CD1c-positive myeloid dendritic cell (primary cell): ENCODE measurements at regions not wholly inside any gene's neighbourhood (a gene's known extent, or its start where the extent isn't known, plus 50 kb on each side); places are given as distances from the start of the nearest gene placed in this dataset.
"Not testable (repeated sequence)": the region's sequence is repeated elsewhere in the genome, so short reads cannot be mapped to it uniquely, and the experiment has no call there.

Experiments
- DNase-seq: peaks from one replicate; pipeline ENCODE4 v3.0.0-alpha.2; 2016; ENCODE audit errors: extremely low spot score

DNA sequence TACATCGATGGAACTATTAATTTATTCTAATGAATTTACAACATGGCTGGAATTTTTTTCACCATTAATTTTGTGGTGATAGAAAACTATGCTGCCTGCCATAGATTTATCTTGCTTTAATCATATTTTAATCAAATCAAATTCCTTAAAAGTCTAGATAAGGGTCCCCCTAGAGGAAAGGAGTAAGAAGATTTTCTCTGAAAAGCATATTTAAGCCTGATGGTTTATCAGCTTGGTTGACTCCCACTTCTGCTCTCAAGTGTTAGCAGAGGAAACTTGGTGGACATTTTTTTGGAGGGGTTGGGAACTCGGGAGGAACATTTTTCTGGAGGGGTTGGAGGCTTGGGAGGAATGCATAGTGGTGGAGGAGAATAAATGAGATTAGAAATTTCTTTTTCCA is 253.3 kb downstream of the KCNRG start:
- no peak for DNase-seq

DNA sequence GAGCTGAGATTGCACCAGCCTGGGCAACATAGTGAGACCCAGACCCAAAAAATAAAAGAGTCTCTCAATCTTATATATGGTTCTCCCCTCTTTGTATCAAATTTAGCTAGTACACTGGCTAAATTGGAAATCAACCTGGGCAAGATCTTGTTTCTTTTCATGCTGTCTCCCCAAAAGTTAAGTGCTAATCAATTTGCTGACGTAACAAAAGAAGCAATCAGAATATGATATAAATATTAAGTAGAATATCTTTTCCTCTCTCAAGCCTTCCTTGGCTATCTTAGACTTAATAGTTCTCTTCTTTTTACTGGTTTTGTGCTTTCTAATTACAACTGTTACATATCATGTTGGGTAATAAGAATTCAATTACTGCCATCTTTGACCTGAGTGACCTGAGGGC is 258.9 kb downstream of the KCNRG start:
- DNase-seq = no peak

DNA sequence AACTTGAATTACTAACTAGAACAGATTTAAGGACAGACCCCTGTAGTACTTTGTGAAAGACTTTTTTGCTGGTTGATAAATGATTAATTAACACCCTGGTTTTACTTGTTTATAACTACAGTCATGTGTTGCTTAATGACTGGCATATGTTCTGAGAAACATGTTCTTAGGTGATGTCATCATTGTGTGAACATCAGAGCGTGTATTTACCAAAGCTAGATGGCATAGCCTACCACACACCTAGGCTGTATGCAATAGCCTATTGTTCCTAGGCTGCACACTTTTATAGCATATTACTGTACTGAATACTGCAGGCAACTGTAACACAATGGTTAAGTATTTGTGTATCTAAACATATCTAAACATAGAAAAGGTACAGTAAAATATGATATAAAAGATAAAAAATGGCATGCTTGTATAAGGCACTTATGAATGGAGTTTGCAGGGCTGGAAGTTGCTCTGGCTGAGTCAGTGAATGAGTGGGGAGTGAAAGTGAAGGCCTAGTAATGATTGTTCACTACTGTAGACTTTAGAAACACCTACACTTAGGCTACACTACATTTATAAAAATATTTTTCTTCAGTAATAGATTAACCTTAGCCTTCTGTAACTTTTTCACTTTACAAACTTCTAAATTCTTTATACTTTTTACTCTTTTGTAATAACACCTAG is 260.3 kb downstream of the KCNRG start:
- DNase-seq = no peak

DNA sequence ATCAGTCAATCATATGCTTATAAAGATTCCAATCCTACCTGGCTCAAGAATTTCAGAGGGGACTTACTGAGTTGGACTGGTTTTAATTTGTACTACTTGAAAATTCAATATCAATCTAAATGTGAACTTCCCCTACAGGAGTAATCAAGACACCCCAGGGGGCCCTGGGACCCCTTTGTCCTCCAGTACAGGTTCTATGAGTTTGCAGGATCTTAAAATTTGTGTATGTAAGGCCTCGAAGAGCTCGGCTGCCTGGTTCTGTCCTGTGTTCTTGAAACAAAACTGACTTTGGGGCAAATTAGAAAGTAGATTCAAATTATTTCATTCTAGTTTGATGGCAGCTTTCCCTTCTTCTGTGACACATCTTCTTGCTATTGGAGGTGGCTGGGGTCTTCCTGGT is 261.3 kb downstream of the KCNRG start:
- DNase-seq = no peak

DNA sequence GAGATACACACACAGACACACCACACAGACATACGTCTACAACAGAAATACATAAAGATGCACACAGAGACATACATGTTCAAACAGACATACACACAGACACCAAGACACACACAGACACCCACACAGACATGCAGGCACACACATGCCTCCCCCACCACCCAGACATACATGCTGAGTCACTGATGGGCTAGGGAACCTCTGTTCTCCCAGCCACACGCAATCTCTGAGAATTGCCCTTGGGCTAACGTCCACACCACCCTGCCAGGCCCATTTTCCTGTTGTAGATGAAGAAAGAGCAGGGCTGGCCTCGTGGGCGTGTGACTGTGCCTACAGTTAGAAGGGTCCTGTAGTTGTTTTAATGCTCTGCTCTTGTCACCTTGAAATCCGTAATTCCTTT is 261.9 kb downstream of the KCNRG start:
- DNase-seq = peak; percentile 29

DNA sequence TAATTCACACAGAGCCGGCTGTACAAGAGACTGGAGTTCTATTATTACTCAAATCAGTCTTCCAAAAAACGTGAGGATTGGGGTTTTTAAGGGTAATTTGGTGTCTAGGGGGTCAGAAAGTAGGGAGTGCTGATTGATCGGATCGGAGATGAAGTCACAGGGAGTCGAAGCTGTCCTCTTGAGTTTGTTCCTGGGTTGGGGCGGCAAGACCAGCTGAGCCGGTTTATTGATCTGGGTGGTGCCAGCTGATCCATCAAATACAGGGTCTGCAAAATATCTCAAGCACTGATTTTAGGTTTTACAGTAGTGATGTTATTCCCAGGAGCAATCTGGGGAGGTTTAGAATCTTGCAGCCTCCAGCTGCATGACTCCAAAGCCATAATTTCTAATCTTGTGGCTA is 262.7 kb downstream of the KCNRG start:
- DNase-seq = no peak

DNA sequence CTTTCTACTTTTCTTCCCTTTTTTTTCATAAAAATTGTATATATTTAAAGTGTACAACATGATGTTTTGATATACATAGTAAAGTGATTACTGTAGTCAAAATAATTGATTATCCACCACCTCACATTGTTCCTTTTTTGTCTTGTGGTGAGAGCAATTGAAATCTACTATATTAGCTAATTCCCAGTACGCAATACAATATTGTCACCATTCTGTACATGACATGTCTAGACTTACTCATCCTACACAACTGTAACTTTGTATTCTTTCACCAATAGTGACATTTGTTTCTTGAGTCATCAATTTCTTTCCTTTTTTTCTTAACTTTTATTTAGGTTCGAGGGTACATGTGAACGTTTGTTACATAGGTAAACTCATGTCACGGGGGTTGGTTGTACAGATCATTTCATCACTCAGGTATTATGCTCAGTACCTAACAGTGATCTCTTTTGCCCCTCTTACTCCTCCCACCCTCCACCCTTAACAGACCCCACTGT is 265.2 kb downstream of the KCNRG start:
- DNase-seq = no peak

DNA sequence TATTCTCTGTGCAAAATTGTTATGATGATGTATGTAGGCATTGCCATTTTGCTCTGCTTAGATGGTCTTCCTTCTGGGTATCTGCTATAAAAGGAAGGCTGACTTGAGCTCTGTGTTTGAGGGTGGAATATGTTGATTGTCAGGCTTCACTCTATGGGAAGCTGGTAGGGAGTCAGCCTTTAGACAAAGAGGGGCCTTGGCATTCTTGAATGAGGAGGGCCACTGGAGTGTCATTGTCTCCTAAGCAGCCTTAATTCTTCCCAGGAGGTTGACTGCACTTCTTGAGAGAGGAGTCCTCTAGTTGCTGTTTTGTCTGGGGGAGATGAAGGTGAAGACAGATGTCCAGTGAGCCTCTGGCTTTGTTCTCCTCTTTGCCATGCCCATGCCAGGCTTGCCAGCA is 266.8 kb downstream of the KCNRG start:
- DNase-seq = no peak

DNA sequence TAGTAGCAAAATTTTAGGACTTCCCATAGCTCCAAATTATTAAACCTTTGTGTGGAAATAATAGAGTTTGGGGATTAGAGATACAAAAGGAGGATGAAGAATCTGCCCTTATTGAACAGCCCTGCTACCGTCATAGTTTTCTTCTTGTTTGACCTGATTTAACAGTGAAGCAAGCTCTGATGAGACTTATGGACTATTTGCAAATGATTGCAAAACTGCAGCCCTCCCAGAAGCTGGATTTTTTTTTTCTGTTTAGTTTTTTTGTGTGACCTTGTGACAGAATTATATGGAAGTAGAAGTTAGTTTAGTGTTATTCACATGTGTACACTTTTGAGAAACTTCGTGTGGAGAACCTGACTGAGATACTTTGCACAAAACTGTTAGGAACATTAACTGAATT is 267.8 kb downstream of the KCNRG start:
- DNase-seq = peak; percentile 46

DNA sequence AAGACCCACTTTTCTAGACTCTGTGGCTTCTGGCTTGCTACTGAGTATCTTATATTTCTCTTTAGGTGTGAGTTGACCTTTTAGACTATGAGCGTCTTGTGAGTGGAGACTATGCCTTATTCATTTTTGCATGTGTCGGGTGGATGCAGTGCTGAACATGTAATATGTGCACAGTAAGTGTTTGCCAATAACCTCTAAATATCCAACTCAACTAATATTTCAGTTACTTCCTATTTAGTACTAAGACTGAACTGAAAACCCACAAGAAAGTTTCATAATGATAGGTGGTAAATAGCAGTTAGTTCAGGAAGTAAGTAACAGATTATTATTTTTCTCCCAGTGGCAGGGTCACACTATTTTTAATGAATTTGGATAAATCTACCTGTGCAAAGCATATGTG is 269.3 kb downstream of the KCNRG start:
- DNase-seq = peak; percentile 73

DNA sequence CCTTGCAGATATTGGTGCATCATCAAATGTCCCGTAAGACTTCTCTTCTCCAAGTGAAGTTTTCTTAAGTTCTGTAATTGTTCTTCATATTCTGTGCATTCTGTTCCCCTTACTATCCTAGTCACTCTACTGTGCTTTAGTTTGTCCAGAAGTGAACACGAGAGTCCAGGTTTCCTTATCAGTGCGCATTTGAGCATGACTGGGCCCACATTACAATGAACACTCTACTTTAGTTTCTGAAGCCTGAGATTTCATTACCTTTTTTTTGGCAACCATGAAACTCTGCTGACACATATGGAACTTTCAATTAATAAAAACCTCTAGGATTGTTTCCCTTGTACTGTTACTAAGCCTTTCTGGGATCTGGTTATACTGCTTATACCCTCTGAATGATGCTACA is 270.0 kb downstream of the KCNRG start:
- DNase-seq = peak; percentile 28

DNA sequence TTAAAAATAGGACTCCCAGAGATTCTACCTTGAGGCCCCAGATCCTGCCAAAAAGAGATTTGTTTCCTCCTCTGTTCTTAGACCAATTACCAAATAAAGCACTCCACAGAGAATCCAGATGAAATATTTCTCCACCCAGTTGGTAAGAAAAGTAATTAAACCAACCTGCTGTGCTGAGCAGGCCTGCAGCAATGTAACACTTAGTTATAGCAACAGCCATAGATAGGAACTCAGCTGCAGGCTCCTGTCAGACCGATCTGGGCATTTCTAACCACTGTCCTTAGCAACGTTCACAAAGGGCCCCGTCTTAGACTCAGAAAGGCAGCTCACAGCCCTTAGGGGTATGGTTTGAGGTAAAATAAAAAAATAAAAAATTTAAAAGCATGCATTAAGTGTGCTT is 271.1 kb downstream of the KCNRG start:
- no peak for DNase-seq

DNA sequence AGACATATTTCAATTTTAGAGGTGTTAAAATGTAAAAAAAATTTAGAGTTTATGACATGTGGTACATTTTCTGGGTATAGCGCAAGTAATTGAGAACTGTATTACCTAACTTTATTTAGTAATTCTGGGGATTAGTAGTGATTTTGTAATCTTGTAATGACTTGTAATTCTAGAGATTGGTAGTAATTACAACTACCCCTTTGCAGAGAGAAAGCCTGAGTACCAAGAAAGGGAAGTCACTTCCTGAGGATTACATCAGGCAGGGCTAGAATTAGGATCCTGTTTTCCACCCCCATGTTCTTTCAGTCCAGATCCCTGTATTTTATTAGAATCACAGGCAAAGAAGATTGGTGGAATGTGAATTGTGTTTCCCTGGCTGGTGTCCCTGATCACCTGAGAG is 274.9 kb downstream of the KCNRG start:
- peak; percentile 89 for DNase-seq

DNA sequence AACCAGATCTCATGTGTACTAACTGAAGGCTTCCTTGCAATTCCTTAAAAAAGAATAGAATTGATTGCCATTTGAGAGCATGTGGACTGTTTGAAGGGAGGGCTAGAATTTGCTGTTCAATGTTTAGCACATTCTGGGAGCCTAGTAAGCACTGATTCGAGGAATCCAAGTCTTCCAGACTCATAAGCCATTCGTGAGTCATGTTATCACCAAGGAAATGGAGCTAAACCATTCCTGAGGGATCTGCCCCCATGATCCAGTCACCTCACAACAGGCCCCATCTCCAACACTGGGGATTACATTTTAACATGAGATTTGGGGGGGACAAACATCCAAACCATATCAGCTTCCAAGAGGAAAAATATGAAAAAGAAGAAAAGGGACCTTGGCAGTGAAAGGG is 276.4 kb downstream of the KCNRG start:
- no peak for DNase-seq

DNA sequence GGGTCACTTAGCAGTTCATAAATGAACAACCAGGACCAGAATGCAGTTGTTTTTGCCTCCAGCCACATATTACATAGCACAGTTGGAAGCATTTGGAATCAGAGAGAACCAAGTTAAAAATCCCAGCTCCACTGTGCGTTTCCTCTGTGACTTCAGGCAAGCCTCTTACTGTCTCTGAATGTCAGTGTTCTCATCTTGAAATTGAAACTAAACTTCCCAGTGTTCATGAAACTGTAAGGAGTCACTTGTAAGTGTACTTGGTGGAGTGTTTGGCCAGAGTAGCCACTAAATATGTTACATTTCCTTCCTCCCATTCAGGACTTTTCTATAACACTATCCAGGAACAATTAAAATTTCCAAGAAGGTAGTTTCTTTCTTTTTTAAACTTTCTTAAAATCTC is 276.8 kb downstream of the KCNRG start:
- peak; percentile 47 for DNase-seq

DNA sequence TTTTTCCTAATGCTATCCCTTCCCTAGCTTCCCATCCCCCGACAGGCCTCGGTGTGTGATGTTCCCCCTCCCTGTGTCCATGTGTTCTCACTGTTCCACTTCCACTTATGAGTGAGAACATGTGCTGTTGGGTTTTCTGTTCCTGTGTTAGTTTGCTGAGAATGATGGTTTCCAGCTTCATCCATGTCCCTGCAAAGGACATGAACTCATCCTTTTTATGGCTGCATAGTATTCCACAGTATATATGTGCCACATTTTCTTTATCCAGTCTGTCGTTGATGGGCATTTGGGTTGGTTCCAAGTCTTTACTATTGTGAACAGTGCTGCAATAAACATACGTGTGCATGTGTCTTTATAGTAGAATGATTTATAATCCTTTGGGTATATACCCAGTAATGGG is 279.2 kb downstream of the KCNRG start:
- not testable (repeated sequence) for DNase-seq

DNA sequence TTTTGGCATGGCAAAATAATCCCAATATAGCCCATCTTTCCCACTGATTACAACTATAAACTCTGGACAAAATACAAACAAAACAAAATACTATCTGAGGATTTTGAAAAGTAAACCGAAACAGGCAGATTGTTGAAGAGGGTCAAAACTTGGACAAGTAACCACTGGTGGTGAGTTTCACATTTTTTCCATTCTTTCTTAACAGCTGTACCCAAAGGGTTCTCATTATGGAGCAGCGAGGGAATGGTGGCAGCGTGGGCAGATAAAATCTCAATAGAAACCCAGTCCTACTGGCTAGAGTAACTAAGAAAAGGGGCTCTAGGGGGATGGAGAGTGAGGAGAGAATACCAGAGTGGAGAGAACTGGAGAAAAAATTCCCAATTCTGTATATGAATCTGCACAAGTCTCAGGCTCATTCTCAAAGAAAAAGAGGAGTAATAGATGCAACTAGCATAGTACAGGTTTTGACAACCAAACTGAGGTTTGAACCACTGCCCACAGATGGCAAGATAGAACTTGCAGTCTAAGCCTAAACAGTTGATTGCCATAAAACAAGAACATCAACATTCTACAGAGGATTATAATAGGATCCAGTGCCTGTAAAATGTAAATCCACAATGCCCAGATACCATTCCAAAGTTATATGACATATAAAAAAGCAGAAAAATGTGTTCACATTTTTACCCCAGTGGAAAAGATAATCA is 284.5 kb downstream of the KCNRG start:
- DNase-seq = no peak

DNA sequence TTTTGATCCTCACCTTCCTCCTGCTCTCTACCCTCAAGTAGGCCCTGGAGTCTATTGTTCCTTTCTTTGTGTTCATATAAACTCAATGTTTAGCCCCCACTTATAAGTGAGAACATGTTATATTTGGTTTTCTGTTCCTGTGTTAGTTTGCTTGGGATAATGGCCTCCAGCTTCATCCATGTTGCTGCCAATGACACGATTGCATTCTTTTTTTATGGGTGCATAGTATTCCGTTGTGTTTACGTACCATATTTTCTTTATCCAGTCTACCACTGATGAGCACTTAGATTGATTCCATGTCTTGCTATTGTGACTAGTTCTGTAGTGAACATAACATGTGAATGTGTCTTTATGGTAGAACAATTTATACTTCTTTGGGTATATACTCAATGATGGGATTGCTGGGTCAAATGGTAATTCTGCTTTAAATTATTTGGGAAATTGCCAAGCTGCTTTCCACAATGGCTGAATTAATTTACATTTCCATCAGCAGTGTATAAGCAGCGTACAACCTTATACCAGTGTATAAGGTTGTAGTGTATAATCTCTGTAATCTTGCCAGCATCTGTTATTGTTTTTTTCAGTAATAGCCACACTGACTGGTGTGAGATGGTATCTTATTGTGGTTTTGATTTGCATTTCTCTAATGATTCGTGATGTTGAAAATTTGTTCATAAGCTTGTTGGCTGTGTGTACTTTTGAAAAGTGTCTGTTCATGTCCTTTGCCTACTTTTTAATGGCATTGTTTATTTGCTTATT is 288.9 kb downstream of the KCNRG start:
- no peak for DNase-seq

DNA sequence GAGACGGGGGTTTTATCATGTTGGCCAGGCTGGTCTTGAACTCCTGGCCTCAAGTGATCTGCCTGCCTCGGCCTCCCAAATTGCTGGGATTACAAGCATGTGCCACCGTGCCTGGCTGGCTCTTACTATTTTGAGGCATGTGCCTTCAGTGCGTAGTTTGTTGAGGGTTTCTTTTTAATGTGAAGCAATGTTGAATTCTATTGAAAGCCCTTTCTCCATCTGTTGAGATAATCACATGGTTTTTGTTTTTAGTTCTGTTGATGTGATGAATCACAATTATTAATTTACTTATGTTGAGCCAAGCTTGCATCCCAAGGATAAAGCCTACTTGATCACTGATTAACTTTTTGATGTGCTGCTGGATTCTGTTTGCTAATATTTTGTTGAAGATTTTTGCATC is 290.9 kb downstream of the KCNRG start:
- no peak for DNase-seq

DNA sequence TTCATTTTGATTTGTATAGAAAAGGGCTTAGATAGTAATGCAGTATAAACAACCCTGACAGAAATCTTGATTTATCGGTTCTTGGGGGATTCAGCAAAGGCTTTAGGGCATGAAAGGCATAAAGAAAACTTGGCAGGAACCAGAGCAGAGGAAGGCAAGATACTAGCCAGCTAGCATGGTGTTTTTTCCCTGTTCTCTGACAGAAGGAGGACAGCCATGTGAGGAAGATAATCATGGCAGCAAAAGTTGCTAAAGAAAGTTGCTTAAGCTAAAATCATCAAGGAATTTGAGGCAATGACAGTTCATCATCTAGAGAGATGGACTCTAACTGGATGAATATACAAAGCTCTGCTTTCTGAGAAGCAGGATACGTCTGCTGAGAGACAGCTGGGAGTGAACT is 294.1 kb downstream of the KCNRG start:
- no peak for DNase-seq

DNA sequence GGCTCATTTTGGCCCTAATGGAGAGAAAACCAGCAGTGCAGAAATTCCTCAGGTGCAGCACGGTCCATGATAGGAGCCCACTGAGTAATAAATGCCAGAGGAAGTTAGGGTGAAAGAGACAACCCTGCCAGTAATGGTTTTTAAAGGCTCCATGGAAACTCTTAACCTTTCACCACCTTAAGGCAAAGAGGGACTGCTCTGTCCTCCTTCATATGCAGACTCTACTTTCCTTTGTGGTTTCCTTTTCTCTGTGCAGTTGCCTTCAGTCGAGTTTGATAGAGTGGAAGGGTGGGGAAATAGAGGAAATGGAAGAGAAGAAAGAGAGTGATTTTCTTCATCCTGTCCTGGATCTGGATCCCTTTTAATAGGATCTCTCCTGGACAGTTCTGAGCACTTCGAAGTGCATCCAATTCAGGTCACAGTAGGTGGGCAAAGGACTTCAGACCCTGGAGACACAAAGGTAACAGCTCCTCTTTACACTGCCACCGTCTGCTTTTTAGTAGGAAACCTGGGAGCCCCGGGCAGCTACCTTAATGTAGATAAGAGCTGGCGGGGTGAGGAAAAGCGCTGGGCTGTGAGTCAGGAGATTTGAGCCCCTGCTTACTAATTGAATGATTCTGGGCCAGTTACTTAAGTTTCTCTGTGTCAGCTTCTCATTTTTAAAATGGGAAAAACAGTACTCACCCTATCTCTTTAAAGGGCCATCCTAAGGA is 294.8 kb downstream of the KCNRG start:
- DNase-seq = no peak

DNA sequence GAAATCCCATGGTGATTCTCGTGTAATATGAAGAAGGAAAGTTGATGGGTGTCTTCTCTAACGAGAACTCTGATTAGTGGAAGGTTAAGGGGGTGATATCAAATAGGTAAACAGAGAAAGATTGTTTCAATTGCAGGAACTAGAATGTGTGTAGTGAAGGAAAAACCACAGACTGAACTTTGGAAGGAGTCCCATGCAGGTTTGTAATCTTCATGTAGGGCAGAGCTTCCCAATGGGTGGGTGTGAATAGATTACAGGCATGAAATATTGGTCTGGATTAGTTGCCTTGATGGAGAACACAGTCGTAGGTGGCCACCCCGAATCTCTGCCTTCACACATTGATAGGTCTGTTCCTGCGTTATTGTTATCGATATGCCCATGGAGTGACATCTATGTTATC is 295.5 kb downstream of the KCNRG start:
- DNase-seq = no peak
